BLaER1 treated with 17β-estradiol and CSF1 and Interleukin-3, amounts not matched to agents 10 nM and 100 nM (cell line): ENCODE measurements at regions not wholly inside any gene's neighbourhood (a gene's known extent, or its start where the extent isn't known, plus 50 kb on each side); places are given as distances from the start of the nearest gene placed in this dataset.

Experiments used
- H3K27ac ChIP-seq, 11 experiments: shearing (Covaris generic); formaldehyde crosslinking; 2 replicates each; pipeline ENCODE4 v1.8.1; 2022
- H3K27me3 ChIP-seq, 11 experiments: shearing (Covaris generic); formaldehyde crosslinking; 2 replicates each; pipeline ENCODE4 v1.8.1; 2022
- H3K36me3 ChIP-seq, 11 experiments: shearing (Covaris generic); formaldehyde crosslinking; 2 replicates each; pipeline ENCODE4 v1.8.1; 2022
- H3K4me1 ChIP-seq, 10 experiments: shearing (Covaris generic); formaldehyde crosslinking; 2 replicates each; pipeline ENCODE4 v1.8.1; 2022
- H3K4me2 ChIP-seq, 11 experiments: shearing (Covaris generic); formaldehyde crosslinking; 2 replicates each; pipeline ENCODE4 v1.8.1; 2022
- H3K4me3 ChIP-seq, 10 experiments: shearing (Covaris generic); formaldehyde crosslinking; 2 replicates each; pipeline ENCODE4 v1.8.1; 2022
- H3K9ac ChIP-seq, 11 experiments: shearing (Covaris generic); formaldehyde crosslinking; 2 replicates each; pipeline ENCODE4 v1.8.1; 2022
- H3K9me3 ChIP-seq, 11 experiments: shearing (Covaris generic); formaldehyde crosslinking; replicated peaks in 1 of 11; 2 replicates each; pipeline ENCODE4 v1.8.1; 2022
- H4K20me1 ChIP-seq, 11 experiments: shearing (Covaris generic); formaldehyde crosslinking; 2 replicates each; pipeline ENCODE4 v1.8.1; 2022
- Cebpa-rat ChIP-seq, 11 experiments: shearing (Covaris generic); IDR thresholded peaks; 2 replicates each; pipeline ENCODE4 v1.8.1; 2022

DNA sequence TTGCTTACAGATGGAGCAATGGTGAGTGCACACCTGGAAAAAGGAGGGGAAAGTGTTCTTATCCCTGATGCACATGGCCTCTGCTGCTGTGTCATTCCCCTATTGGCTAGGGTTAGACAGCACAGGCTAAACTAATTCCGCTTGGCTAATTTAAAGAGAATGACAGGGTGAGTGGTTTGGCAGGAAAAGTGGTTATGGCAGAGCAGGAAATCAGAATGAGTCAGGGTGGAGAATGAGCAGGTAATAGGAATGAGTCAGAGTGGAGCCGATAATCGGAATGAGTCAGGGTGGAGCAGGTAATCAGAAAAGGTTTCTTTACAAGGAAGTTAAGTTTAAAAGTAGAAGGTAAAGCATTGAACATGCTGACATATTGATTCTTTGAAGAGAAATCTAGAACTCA, 355.5 kb upstream of the HTR1E start:
- Histone ChIP-seq H3K4me1 (no peaks in the 10 kb centered on the region), H3K27me3 (no peaks in the 10 kb centered on the region), H3K9me3 (peaks cover 9 to 23% (median 13%) of the 10 kb centered on the region in 11 experiments; a peak in 15 of 22 replicates), H3K4me2 (no peak overlapping the region), H3K27ac (no peak overlapping the region), H3K4me3 (no peak overlapping the region), H4K20me1 (no peaks in the 10 kb centered on the region), H3K36me3 (no peaks in the 10 kb centered on the region), H3K9ac (no peak overlapping the region)
- no peak for TF ChIP-seq Cebpa-rat (IDR thresholded peaks at IDR 0.05)

DNA sequence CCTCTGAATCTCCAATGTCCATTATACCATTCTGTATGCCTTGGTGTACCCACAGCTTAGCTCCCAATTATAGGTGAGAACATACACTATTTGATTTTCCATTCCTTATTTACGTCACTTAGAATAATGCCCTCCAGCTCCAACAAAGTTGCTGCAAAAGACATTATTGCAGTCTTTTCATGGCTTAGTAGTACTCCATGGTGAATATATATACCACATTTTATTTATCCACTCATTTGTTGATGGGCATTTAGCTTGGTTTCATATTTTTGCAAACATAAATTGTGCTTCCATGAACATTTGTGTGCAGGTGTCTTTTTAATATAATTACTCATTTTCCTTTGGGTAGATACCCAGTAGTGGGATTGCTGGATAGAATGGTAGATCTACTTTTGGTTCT, 374.1 kb upstream of the HTR1E start:
- no peak overlapping the region for H3K9ac ChIP-seq
- H3K4me3 ChIP-seq: no peak overlapping the region
- TF ChIP-seq Cebpa-rat (IDR thresholded peaks at IDR 0.05): no peak
- H3K4me1 ChIP-seq: no peaks in the 10 kb centered on the region
- H3K4me2 ChIP-seq: no peak overlapping the region
- no peak overlapping the region for H3K27ac ChIP-seq
- no peaks in the 10 kb centered on the region for H3K9me3 ChIP-seq
- no peaks in the 10 kb centered on the region for H4K20me1 ChIP-seq
- H3K27me3 ChIP-seq: no peaks in the 10 kb centered on the region
- no peaks in the 10 kb centered on the region for H3K36me3 ChIP-seq

- H3K9ac ChIP-seq: no peak overlapping the region
- H3K4me1 ChIP-seq: no peaks in the 10 kb centered on the region
- H3K27me3 ChIP-seq: no peaks in the 10 kb centered on the region
- no peak overlapping the region for H3K4me3 ChIP-seq
- H3K36me3 ChIP-seq: no peaks in the 10 kb centered on the region
- no peak overlapping the region for H3K27ac ChIP-seq
- H3K4me2 ChIP-seq: no peak overlapping the region
- no peaks in the 10 kb centered on the region for H3K9me3 ChIP-seq
- no peaks in the 10 kb centered on the region for H4K20me1 ChIP-seq
- no peak for TF ChIP-seq Cebpa-rat (IDR thresholded peaks at IDR 0.05)
Observed at GRCh38 chr6:86558318-86558717, 379.0 kb upstream of the HTR1E start.

GRCh38 chr6:86537292-86537861, 400.0 kb upstream of the HTR1E start:
- Histone ChIP-seq H3K4me2 (no peak overlapping the region), H3K9me3 (no peaks in the 10 kb centered on the region), H3K9ac (no peak overlapping the region), H4K20me1 (no peaks in the 10 kb centered on the region), H3K4me3 (no peak overlapping the region), H3K36me3 (no peaks in the 10 kb centered on the region), H3K27ac (no peak overlapping the region), H3K4me1 (no peaks in the 10 kb centered on the region), H3K27me3 (no peaks in the 10 kb centered on the region)
- no peak for TF ChIP-seq Cebpa-rat (IDR thresholded peaks at IDR 0.05)

GRCh38 chr6:86536121-86536520, 401.2 kb upstream of the HTR1E start:
- Histone ChIP-seq H3K4me1 (no peaks in the 10 kb centered on the region), H3K9ac (no peak overlapping the region), H3K27me3 (no peaks in the 10 kb centered on the region), H3K36me3 (no peaks in the 10 kb centered on the region), H3K4me2 (no peak overlapping the region), H3K27ac (no peak overlapping the region), H4K20me1 (no peaks in the 10 kb centered on the region), H3K9me3 (no peaks in the 10 kb centered on the region), H3K4me3 (no peak overlapping the region)
- TF ChIP-seq Cebpa-rat (IDR thresholded peaks at IDR 0.05): no peak

DNA sequence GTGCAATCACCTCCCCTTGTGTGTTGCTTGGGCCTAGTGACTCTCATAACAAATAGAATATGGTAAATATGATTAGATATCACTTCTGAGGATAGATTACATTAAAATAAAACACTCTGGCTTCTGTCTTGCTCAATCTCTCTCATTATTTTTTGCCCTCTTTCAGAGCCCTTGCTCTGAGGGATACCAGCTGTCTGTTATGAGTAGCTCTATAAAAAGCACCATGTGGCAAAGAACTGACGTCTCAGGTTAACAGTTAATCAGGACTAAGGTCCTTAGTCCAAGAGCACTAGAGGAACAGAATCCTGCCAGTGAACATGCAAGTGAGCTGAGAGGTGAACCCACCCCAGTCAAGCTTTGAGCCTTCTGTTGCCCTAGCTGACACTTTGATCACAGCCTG, 402.2 kb upstream of the HTR1E start:
- H3K4me1 ChIP-seq: no peaks in the 10 kb centered on the region
- H3K4me2 ChIP-seq: no peak overlapping the region
- H4K20me1 ChIP-seq: no peaks in the 10 kb centered on the region
- no peaks in the 10 kb centered on the region for H3K9me3 ChIP-seq
- no peak overlapping the region for H3K27ac ChIP-seq
- no peak overlapping the region for H3K9ac ChIP-seq
- no peaks in the 10 kb centered on the region for H3K36me3 ChIP-seq
- no peak overlapping the region for H3K4me3 ChIP-seq
- TF ChIP-seq Cebpa-rat (IDR thresholded peaks at IDR 0.05): no peak
- no peaks in the 10 kb centered on the region for H3K27me3 ChIP-seq

GRCh38 chr6:86529635-86530034, 407.7 kb upstream of the HTR1E start:
- Histone ChIP-seq H3K4me1 (no peaks in the 10 kb centered on the region), H3K27me3 (no peaks in the 10 kb centered on the region), H3K4me2 (no peak overlapping the region), H3K27ac (no peak overlapping the region), H3K9me3 (no peaks in the 10 kb centered on the region), H3K9ac (no peak overlapping the region), H4K20me1 (no peaks in the 10 kb centered on the region), H3K36me3 (no peaks in the 10 kb centered on the region), H3K4me3 (no peak overlapping the region)
- no peak for TF ChIP-seq Cebpa-rat (IDR thresholded peaks at IDR 0.05)

DNA sequence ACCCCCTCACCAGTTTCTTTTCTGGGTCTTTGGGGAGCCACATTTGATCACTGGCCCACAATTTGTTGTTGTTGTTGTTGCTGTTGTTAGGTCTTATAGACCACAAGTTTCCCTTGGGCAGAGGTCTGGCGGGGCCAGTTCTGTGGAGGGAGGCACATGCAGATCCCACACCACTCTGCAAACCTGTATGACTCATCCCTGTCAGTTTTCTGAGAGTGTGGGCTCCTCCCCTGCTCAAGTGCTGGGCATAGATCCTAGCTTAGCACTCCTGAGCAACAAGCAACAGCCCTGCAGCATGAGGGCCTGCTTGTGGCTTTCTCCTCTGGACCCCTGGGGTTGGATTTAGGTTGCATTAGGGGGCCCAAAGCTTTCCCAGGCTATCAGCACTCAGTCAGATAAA, 411.1 kb upstream of the HTR1E start:
- TF ChIP-seq Cebpa-rat (IDR thresholded peaks at IDR 0.05): no peak

GRCh38 chr6:86516087-86516486, 421.2 kb upstream of the HTR1E start:
- H3K27ac ChIP-seq: no peak overlapping the region
- H3K27me3 ChIP-seq: no peaks in the 10 kb centered on the region
- no peaks in the 10 kb centered on the region for H4K20me1 ChIP-seq
- H3K9me3 ChIP-seq: no peaks in the 10 kb centered on the region
- TF ChIP-seq Cebpa-rat (IDR thresholded peaks at IDR 0.05): no peak
- H3K4me3 ChIP-seq: no peak overlapping the region
- H3K4me1 ChIP-seq: no peaks in the 10 kb centered on the region
- H3K36me3 ChIP-seq: no peaks in the 10 kb centered on the region
- no peak overlapping the region for H3K9ac ChIP-seq
- no peak overlapping the region for H3K4me2 ChIP-seq

More for the DNA sequence above, 411.1 kb upstream of the HTR1E start:
- no peaks in the 10 kb centered on the region for H4K20me1 ChIP-seq
- no peak overlapping the region for H3K9ac ChIP-seq
- no peaks in the 10 kb centered on the region for H3K36me3 ChIP-seq
- no peaks in the 10 kb centered on the region for H3K4me1 ChIP-seq
- H3K4me2 ChIP-seq: no peak overlapping the region
- H3K27me3 ChIP-seq: no peaks in the 10 kb centered on the region
- H3K27ac ChIP-seq: no peak overlapping the region
- no peaks in the 10 kb centered on the region; a peak in 2 of 22 replicates for H3K9me3 ChIP-seq
- no peak overlapping the region for H3K4me3 ChIP-seq

DNA sequence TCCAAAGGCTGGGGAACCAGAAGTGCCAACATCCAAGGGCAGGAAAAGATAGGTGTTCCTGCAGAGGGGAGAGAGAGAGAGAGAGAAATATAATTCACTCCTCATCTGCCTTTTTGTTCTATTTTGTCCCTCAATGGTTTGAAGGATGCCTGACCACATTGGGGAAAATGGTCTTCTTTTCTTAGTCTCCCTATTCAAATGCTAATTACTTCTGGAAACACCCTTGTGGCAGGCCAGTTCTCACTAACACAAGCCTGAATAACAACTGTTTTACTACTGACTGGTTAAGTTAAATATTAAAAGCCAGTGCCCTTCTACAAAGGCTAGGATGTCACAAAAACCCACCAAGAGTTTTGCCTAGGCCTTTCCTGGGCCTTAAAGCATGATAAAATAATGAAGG, 425.4 kb upstream of the HTR1E start:
- H3K4me2 ChIP-seq: no peak overlapping the region
- H3K27ac ChIP-seq: no peak overlapping the region
- no peaks in the 10 kb centered on the region for H3K9me3 ChIP-seq

More for the DNA sequence above, 425.4 kb upstream of the HTR1E start:
- Histone ChIP-seq H3K27me3 (no peaks in the 10 kb centered on the region), H3K36me3 (no peaks in the 10 kb centered on the region), H3K4me3 (no peak overlapping the region), H3K4me1 (no peaks in the 10 kb centered on the region), H3K9ac (no peak overlapping the region), H4K20me1 (no peaks in the 10 kb centered on the region)
- no peak for TF ChIP-seq Cebpa-rat (IDR thresholded peaks at IDR 0.05)
